ENCODE measurements at regions not wholly inside any gene's neighbourhood (a gene's known extent, or its start where the extent isn't known, plus 50 kb on each side); places are given as distances from the start of the nearest gene placed in this dataset.

GRCh38 chr17:77641718-77642117 is 316.8 kb upstream of the TNRC6C start:
- H3K4me3 Mint-ChIP-seq: no peak overlapping the region
- H3K27ac Mint-ChIP-seq: no peak overlapping the region
- intact Hi-C loops (cut with micrococcal nuclease): loop anchor here (10.0 kb wide), 1 partner anchor 297 kb away; no protein-coding TSS in a partner anchor
- H3K36me3 Mint-ChIP-seq (ENCODE audit: low read depth): no peaks in the 10 kb centered on the region
- DNase-seq: no peak
- no peaks in the 10 kb centered on the region for H3K9me3 Mint-ChIP-seq
- H3K27me3 Mint-ChIP-seq: peaks cover 15% of the 10 kb centered on the region
- H3K4me1 Mint-ChIP-seq: peaks cover 16% of the 10 kb centered on the region

GRCh38 chr17:77644181-77645071 is 314.1 kb upstream of the TNRC6C start:
- Mint-ChIP-seq H3K4me3 (peak overlapping the region; percentile 55), H3K27ac (peak overlapping the region; percentile 95)
- intact Hi-C loops (cut with micrococcal nuclease): loop anchor here (1.0 to 10.0 kb wide), 5 partner anchors 10 to 300 kb away; no protein-coding TSS in a partner anchor

GRCh38 chr17:77645072-77646045 is 313.1 kb upstream of the TNRC6C start:
- no peaks in the 10 kb centered on the region for H3K36me3 Mint-ChIP-seq (ENCODE audit: low read depth)
- DNase-seq: peak; percentile 84
- peaks cover 28% of the 10 kb centered on the region for H3K4me1 Mint-ChIP-seq
- no peaks in the 10 kb centered on the region for H3K9me3 Mint-ChIP-seq
- H3K27me3 Mint-ChIP-seq: peaks cover 8% of the 10 kb centered on the region
- peak overlapping the region; percentile 95 for H3K27ac Mint-ChIP-seq
- peak overlapping the region; percentile 72 for H3K4me3 Mint-ChIP-seq
- intact Hi-C loops (cut with micrococcal nuclease): loop anchor here (1.0 to 10.0 kb wide), 5 partner anchors 11 to 301 kb away; no protein-coding TSS in a partner anchor

More at GRCh38 chr17:77644181-77645071, 314.1 kb upstream of the TNRC6C start:
- H3K9me3 Mint-ChIP-seq: no peaks in the 10 kb centered on the region
- H3K36me3 Mint-ChIP-seq (ENCODE audit: low read depth): no peaks in the 10 kb centered on the region
- H3K27me3 Mint-ChIP-seq: peaks cover 11% of the 10 kb centered on the region
- no peak for DNase-seq
- peaks cover 24% of the 10 kb centered on the region for H3K4me1 Mint-ChIP-seq

GRCh38 chr17:77646046-77646430 is 312.5 kb upstream of the TNRC6C start:
- peaks cover 3% of the 10 kb centered on the region for H3K27me3 Mint-ChIP-seq
- peak overlapping the region; percentile 72 for H3K4me3 Mint-ChIP-seq
- no peaks in the 10 kb centered on the region for H3K9me3 Mint-ChIP-seq
- no peak for DNase-seq
- no peaks in the 10 kb centered on the region for H3K36me3 Mint-ChIP-seq (ENCODE audit: low read depth)
- H3K4me1 Mint-ChIP-seq: peaks cover 28% of the 10 kb centered on the region
- H3K27ac Mint-ChIP-seq: peak overlapping the region; percentile 95
- intact Hi-C loops (cut with micrococcal nuclease): loop anchor here (5.0 to 10.0 kb wide), 2 partner anchors 104 to 301 kb away; no protein-coding TSS in a partner anchor

GRCh38 chr17:77647531-77647930 is 311.0 kb upstream of the TNRC6C start:
- Mint-ChIP-seq H3K27me3 (no peaks in the 10 kb centered on the region), H3K36me3 (ENCODE audit: low read depth) (no peaks in the 10 kb centered on the region), H3K9me3 (no peaks in the 10 kb centered on the region), H3K4me3 (no peak overlapping the region), H3K4me1 (peaks cover 28% of the 10 kb centered on the region), H3K27ac (no peak overlapping the region)
- DNase-seq: no peak
- intact Hi-C loops (cut with micrococcal nuclease): loop anchor here (5.0 to 10.0 kb wide), 2 partner anchors 105 to 303 kb away; no protein-coding TSS in a partner anchor

GRCh38 chr17:77649717-77650211 is 308.7 kb upstream of the TNRC6C start:
- Mint-ChIP-seq H3K36me3 (ENCODE audit: low read depth) (no peaks in the 10 kb centered on the region), H3K9me3 (no peaks in the 10 kb centered on the region), H3K4me1 (peaks cover 28% of the 10 kb centered on the region), H3K4me3 (no peak overlapping the region), H3K27me3 (peaks cover 7% of the 10 kb centered on the region), H3K27ac (no peak overlapping the region)
- DNase-seq: no peak
- intact Hi-C loops (cut with micrococcal nuclease): loop anchor here (5.0 to 10.0 kb wide), 2 partner anchors 107 to 305 kb away; no protein-coding TSS in a partner anchor

GRCh38 chr17:77651988-77652387 is 306.5 kb upstream of the TNRC6C start:
- Mint-ChIP-seq H3K27me3 (peaks cover 12% of the 10 kb centered on the region), H3K4me1 (peaks cover 14% of the 10 kb centered on the region), H3K9me3 (no peaks in the 10 kb centered on the region), H3K27ac (no peak overlapping the region), H3K4me3 (no peak overlapping the region), H3K36me3 (ENCODE audit: low read depth) (no peaks in the 10 kb centered on the region)
- DNase-seq: no peak
- intact Hi-C loops (cut with micrococcal nuclease): no loop called here

GRCh38 chr17:77654296-77654695 is 304.2 kb upstream of the TNRC6C start:
- peaks cover 10% of the 10 kb centered on the region for H3K4me1 Mint-ChIP-seq
- no peaks in the 10 kb centered on the region for H3K9me3 Mint-ChIP-seq
- peaks cover 24% of the 10 kb centered on the region for H3K27me3 Mint-ChIP-seq
- no peak for DNase-seq
- no peak overlapping the region for H3K4me3 Mint-ChIP-seq
- H3K36me3 Mint-ChIP-seq (ENCODE audit: low read depth): no peaks in the 10 kb centered on the region
- no peak overlapping the region for H3K27ac Mint-ChIP-seq
- intact Hi-C loops (cut with micrococcal nuclease): no loop called here

GRCh38 chr17:77654850-77655249 is 303.7 kb upstream of the TNRC6C start:
- H3K27me3 Mint-ChIP-seq: peaks cover 24% of the 10 kb centered on the region
- H3K36me3 Mint-ChIP-seq (ENCODE audit: low read depth): no peaks in the 10 kb centered on the region
- intact Hi-C loops (cut with micrococcal nuclease): no loop called here
- peaks cover 5% of the 10 kb centered on the region for H3K4me1 Mint-ChIP-seq
- H3K4me3 Mint-ChIP-seq: no peak overlapping the region
- H3K9me3 Mint-ChIP-seq: no peaks in the 10 kb centered on the region
- H3K27ac Mint-ChIP-seq: no peak overlapping the region
- DNase-seq: no peak

- DNase-seq: no peak
- H3K4me3 Mint-ChIP-seq: no peak overlapping the region
- H3K27me3 Mint-ChIP-seq: peaks cover 29% of the 10 kb centered on the region
- no peaks in the 10 kb centered on the region for H3K9me3 Mint-ChIP-seq
- H3K27ac Mint-ChIP-seq: no peak overlapping the region
- H3K36me3 Mint-ChIP-seq (ENCODE audit: low read depth): no peaks in the 10 kb centered on the region
- H3K4me1 Mint-ChIP-seq: peaks cover 6% of the 10 kb centered on the region
- intact Hi-C loops (cut with micrococcal nuclease): no loop called here
Observed at GRCh38 chr17:77656054-77656453, 302.4 kb upstream of the TNRC6C start.

GRCh38 chr17:77657839-77658238 is 300.7 kb upstream of the TNRC6C start:
- no peak for DNase-seq
- H3K9me3 Mint-ChIP-seq: no peaks in the 10 kb centered on the region
- H3K27me3 Mint-ChIP-seq: peaks cover 31% of the 10 kb centered on the region
- peaks cover 6% of the 10 kb centered on the region for H3K4me1 Mint-ChIP-seq
- H3K36me3 Mint-ChIP-seq (ENCODE audit: low read depth): no peaks in the 10 kb centered on the region
- no peak overlapping the region for H3K27ac Mint-ChIP-seq
- no peak overlapping the region for H3K4me3 Mint-ChIP-seq
- intact Hi-C loops (cut with micrococcal nuclease): no loop called here

- Mint-ChIP-seq H3K4me1 (peaks cover 9% of the 10 kb centered on the region), H3K27ac (no peak overlapping the region), H3K36me3 (ENCODE audit: low read depth) (no peaks in the 10 kb centered on the region), H3K4me3 (no peak overlapping the region), H3K9me3 (no peaks in the 10 kb centered on the region), H3K27me3 (peaks cover 20% of the 10 kb centered on the region)
- intact Hi-C loops (cut with micrococcal nuclease): loop anchor here (10.0 kb wide), 1 partner anchor 224 kb away; no protein-coding TSS in a partner anchor
- no peak for DNase-seq
Observed at GRCh38 chr17:77660524-77660923, 298.0 kb upstream of the TNRC6C start.

- intact Hi-C loops (cut with micrococcal nuclease): loop anchor here (10.0 kb wide), 1 partner anchor 222 kb away; no protein-coding TSS in a partner anchor
- H3K27me3 Mint-ChIP-seq: peaks cover 14% of the 10 kb centered on the region
- H3K4me1 Mint-ChIP-seq: peaks cover 27% of the 10 kb centered on the region
- H3K4me3 Mint-ChIP-seq: no peak overlapping the region
- no peak for DNase-seq
- peaks cover 10% of the 10 kb centered on the region for H3K36me3 Mint-ChIP-seq (ENCODE audit: low read depth)
- H3K9me3 Mint-ChIP-seq: peaks cover 6% of the 10 kb centered on the region
- H3K27ac Mint-ChIP-seq: no peak overlapping the region
Observed at GRCh38 chr17:77662833-77663232, 295.7 kb upstream of the TNRC6C start.

All from activated CD4-positive, alpha-beta T cell treated with anti-CD3 and anti-CD28 coated beads, Interleukin-2, amount 10 ng/mL, durations not matched to agents 24 days and 14 days (primary cell).